OCI-LY7 (cell line): ENCODE measurements at regions not wholly inside any gene's neighbourhood (a gene's known extent, or its start where the extent isn't known, plus 50 kb on each side); places are given as distances from the start of the nearest gene placed in this dataset.

Experiments
- BruUV-seq: library from RNA; stranded (reverse); fragments of 400-500 nt; replicated peaks from 2 replicates; lab custom pipeline; 2021; lab: Mats Ljungman, UMichigan
- CTCF ChIA-PET: fragments of 300-600 bp; sonication (Branson Sonifier 250); formaldehyde crosslinking; loops from one replicate; lab custom pipeline; 2022; ENCODE audit warnings: antibody characterized with exemption; ENCODE audit not compliant: unreplicated experiment; lab: Charles Lee
- POLR2A ChIA-PET: fragments of 300-600 bp; sonication (Branson Sonifier 250); formaldehyde crosslinking; loops from one replicate; lab custom pipeline; 2022; ENCODE audit warnings: antibody characterized with exemption; lab: Charles Lee
- DNase-seq: peaks from one replicate; pipeline ENCODE4 v3.0.0-alpha.2; 2015; ENCODE audit warnings: low spot score
- H2AFZ ChIP-seq: fragments of 200-600 bp; sonication (generic), shearing (Covaris generic); 2 replicates; pipeline ENCODE4 v1.6.1; 2014; ENCODE audit warnings: mild to moderate bottlenecking, antibody characterized with exemption, low read length, moderate library complexity
- H3K27ac ChIP-seq: fragments of 200-600 bp; sonication (generic); 2 replicates; pipeline ENCODE4 v1.5.1; 2014; ENCODE audit warnings: mixed run types, low read depth, mild to moderate bottlenecking, moderate library complexity, low read length, inconsistent platforms; ENCODE audit not compliant: poor library complexity, severe bottlenecking
- H3K36me3 ChIP-seq: fragments of 200-600 bp; sonication (generic); 2 replicates; pipeline ENCODE4 v1.6.1; 2014; ENCODE audit warnings: mild to moderate bottlenecking, antibody characterized with exemption, low read length, moderate library complexity, mixed read lengths; ENCODE audit not compliant: insufficient read depth
- H3K4me1 ChIP-seq: fragments of 200-600 bp; sonication (generic); 2 replicates; pipeline ENCODE4 v1.5.1; 2014; ENCODE audit warnings: mild to moderate bottlenecking, low read length; ENCODE audit not compliant: insufficient read depth, poor library complexity, severe bottlenecking
- H3K4me2 ChIP-seq: fragments of 200-600 bp; sonication (generic); 2 replicates; pipeline ENCODE4 v1.6.1; 2014; ENCODE audit warnings: mild to moderate bottlenecking, low read length
- H3K4me3 ChIP-seq: fragments of 200-600 bp; sonication (generic); 2 replicates; pipeline ENCODE4 v1.5.1; 2014; ENCODE audit warnings: mild to moderate bottlenecking, low read depth, low read length; ENCODE audit not compliant: poor library complexity, severe bottlenecking
- H3K79me2 ChIP-seq: fragments of 200-600 bp; sonication (generic); 2 replicates; pipeline ENCODE4 v1.6.1; 2016; ENCODE audit warnings: low read depth, mild to moderate bottlenecking, low read length, moderate library complexity, mixed read lengths; ENCODE audit not compliant: insufficient read depth
- H3K9me2 ChIP-seq: fragments of 200-600 bp; sonication (generic); 2 replicates; pipeline ENCODE4 v1.6.1; 2016; ENCODE audit warnings: mild to moderate bottlenecking, low read length, mixed read lengths; ENCODE audit not compliant: insufficient read depth
- H3K9me3 ChIP-seq: fragments of 200-600 bp; sonication (generic); 2 replicates; pipeline ENCODE4 v1.6.1; 2014; ENCODE audit warnings: mild to moderate bottlenecking, mixed run types, low read length, mixed read lengths
- H4K20me1 ChIP-seq: fragments of 200-600 bp; sonication (generic); 2 replicates; pipeline ENCODE4 v1.6.1; 2014; ENCODE audit warnings: mild to moderate bottlenecking, antibody characterized with exemption, low read length, moderate library complexity, mixed read lengths; ENCODE audit not compliant: insufficient read depth
- EZH2phosphoT487 ChIP-seq: fragments of 200-600 bp; sonication (generic); IDR thresholded peaks from 2 replicates; pipeline ENCODE4 v1.6.1; 2018; ENCODE audit warnings: low read depth, borderline replicate concordance, mild to moderate bottlenecking, mixed run types, antibody characterized with exemption, low read length, moderate library complexity, mixed read lengths
- intact Hi-C: fragments of 100-400 bp; cut with micrococcal nuclease; formaldehyde crosslinking; loops from one replicate; pipeline ENCODE4 v1.10.0; 2022; ENCODE audit not compliant: unreplicated experiment
- TF ChIP-seq, protein P1 (sequence below): fragments of 200-600 bp; sonication (generic); conservative IDR thresholded peaks from 2 replicates; pipeline ENCODE4 v1.5.1; 2014; ENCODE audit warnings: mild to moderate bottlenecking, antibody characterized with exemption, low read length, moderate library complexity, mixed read lengths

DNA sequence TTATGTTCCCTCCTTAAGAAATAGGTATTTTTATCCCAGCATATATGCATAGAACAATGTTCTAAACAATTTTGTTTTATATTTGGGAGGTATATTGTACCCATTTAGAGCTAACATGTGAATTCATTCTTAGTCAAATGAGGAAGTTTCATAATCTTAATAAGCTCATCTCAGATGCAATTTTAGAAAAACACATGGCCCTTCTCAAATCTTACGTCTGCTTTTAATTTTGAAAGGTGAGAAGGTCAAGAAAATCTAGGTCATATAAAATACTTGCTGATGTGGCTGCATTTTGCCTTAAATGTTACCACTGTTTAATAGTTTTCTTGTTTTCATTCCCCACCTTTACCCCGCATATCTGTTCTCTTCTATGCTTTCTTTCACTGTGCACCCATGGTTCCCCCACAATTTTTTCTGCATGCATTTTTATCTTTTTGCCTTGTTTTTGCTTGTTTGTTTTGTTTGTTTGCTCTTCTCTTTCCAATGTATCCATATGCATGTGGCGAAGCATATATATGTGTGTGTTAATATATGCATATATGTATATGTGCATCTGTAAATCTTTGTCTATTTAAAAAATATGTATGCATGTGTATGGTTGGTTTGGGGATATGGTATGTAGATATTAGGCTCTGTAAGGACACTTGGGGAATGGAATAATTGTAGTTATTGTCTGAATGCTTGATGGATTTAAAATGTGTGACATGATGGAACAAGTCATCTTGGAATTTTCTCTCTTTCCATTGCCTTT, 317.1 kb downstream of the BCAT1 start:
- ChIA-PET POLR2A (no interaction called here), CTCF (no interaction called here)
- Histone ChIP-seq H3K4me3 (no peak overlapping the region), H3K9me2 (no peaks in the 10 kb centered on the region), H3K27ac (no peak overlapping the region), H3K79me2 (no peaks in the 10 kb centered on the region), H3K4me2 (no peak overlapping the region), H2AFZ (no peak overlapping the region), H3K9me3 (no peaks in the 10 kb centered on the region), H3K4me1 (no peaks in the 10 kb centered on the region), H4K20me1 (no peaks in the 10 kb centered on the region), H3K36me3 (no peaks in the 10 kb centered on the region)
- no peak for DNase-seq
- TF ChIP-seq, protein P1, sequence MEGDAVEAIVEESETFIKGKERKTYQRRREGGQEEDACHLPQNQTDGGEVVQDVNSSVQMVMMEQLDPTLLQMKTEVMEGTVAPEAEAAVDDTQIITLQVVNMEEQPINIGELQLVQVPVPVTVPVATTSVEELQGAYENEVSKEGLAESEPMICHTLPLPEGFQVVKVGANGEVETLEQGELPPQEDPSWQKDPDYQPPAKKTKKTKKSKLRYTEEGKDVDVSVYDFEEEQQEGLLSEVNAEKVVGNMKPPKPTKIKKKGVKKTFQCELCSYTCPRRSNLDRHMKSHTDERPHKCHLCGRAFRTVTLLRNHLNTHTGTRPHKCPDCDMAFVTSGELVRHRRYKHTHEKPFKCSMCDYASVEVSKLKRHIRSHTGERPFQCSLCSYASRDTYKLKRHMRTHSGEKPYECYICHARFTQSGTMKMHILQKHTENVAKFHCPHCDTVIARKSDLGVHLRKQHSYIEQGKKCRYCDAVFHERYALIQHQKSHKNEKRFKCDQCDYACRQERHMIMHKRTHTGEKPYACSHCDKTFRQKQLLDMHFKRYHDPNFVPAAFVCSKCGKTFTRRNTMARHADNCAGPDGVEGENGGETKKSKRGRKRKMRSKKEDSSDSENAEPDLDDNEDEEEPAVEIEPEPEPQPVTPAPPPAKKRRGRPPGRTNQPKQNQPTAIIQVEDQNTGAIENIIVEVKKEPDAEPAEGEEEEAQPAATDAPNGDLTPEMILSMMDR, result no peak
- TF ChIP-seq EZH2phosphoT487, result no peak
- intact Hi-C loops, result no loop called here
- no TSS peak for BruUV-seq

DNA sequence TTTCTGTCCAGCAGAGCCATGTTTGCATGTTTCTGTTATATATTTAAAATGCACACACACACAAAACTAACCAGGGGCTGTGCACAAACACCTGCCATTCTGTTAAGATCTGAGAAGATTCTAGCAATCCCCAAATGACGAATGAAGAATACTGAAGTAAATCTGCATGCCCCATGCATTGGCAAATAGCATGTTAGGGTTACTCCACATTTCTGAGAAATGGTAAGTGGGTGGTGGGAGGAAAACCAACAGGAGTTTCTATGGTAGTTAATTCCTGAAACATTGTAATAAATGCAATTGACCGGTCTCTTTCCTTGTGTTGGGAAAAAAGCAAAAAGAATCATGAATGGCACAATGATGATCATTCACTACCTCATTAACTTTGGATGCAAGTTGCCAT, 318.0 kb downstream of the BCAT1 start:
- H2AFZ ChIP-seq, result no peak overlapping the region
- CTCF ChIA-PET, result no interaction called here
- intact Hi-C loops, result no loop called here
- POLR2A ChIA-PET, result no interaction called here
- H3K9me3 ChIP-seq, result no peaks in the 10 kb centered on the region
- no peaks in the 10 kb centered on the region for H4K20me1 ChIP-seq
- H3K4me3 ChIP-seq, result no peak overlapping the region
- no peaks in the 10 kb centered on the region for H3K36me3 ChIP-seq
- H3K79me2 ChIP-seq, result no peaks in the 10 kb centered on the region
- TF ChIP-seq, protein P1, result no peak
- DNase-seq, result no peak
- no peak overlapping the region for H3K4me2 ChIP-seq
- BruUV-seq, result no TSS peak
- no peaks in the 10 kb centered on the region for H3K4me1 ChIP-seq
- no peaks in the 10 kb centered on the region for H3K9me2 ChIP-seq
- H3K27ac ChIP-seq, result no peak overlapping the region

DNA sequence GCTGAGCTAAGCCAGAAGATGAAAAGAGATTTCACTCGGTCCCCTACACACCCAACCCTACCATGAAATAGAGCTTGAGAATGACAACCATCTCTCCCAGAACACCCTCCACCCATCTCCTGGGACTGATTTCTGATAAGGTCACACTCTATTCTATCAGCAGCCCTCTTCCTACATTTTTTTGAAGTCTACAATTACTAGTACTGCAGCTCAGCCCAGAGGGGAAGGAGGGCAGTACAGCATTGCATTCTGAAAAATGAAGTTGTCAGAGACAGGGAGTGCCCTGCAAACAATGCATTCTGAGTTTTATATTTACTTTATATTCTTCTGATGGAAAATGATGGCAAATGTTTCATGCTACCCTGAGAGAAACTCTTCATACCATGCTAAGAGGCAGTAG, 318.5 kb downstream of the BCAT1 start:
- no TSS peak for BruUV-seq
- H2AFZ ChIP-seq, result no peak overlapping the region
- DNase-seq, result no peak
- H4K20me1 ChIP-seq, result no peaks in the 10 kb centered on the region
- ChIA-PET CTCF (no interaction called here), POLR2A (no interaction called here)
- intact Hi-C loops, result no loop called here
- no peaks in the 10 kb centered on the region for H3K36me3 ChIP-seq
- no peak overlapping the region for H3K4me3 ChIP-seq
- H3K79me2 ChIP-seq, result no peaks in the 10 kb centered on the region
- H3K4me2 ChIP-seq, result no peak overlapping the region
- no peak overlapping the region for H3K27ac ChIP-seq
- no peaks in the 10 kb centered on the region for H3K9me2 ChIP-seq
- H3K4me1 ChIP-seq, result no peaks in the 10 kb centered on the region
- TF ChIP-seq, protein P1, result 0 out of 2 replicates have a peak, but pooled peaks have one; percentile 15
- no peak for TF ChIP-seq EZH2phosphoT487
- H3K9me3 ChIP-seq, result no peaks in the 10 kb centered on the region
